H1 (cell line): ENCODE measurements at regions not wholly inside any gene's neighbourhood (a gene's known extent, or its start where the extent isn't known, plus 50 kb on each side); places are given as distances from the start of the nearest gene placed in this dataset.

ENCODE experiments used
- CTCF ChIA-PET: fragments of 300-600 bp; sonication (Branson Sonifier 250); formaldehyde crosslinking; loops from one replicate; lab custom pipeline; 2021; ENCODE audit not compliant: partially characterized antibody; lab: Charles Lee
- POLR2A ChIA-PET: fragments of 300-600 bp; sonication (Branson Sonifier 250); formaldehyde crosslinking; loops from one replicate; lab custom pipeline; 2021; ENCODE audit warnings: inconsistent platforms; ENCODE audit not compliant: partially characterized antibody; lab: Charles Lee
- DNase-seq, 2 experiments: peaks; one replicate each; pipeline versions ENCODE4 v3.0.0 to v3.0.0-alpha.2; 2010 to 2022; ENCODE audit warnings: low spot score in 2 of 2, low read depth in 1 of 2, mixed read lengths in 1 of 2
- FAIRE-seq: peaks from 2 replicates; lab custom pipeline; 2011; peaks lifted over from hg19 to GRCh38; lab: Jason Lieb, UNC
- H2AFZ ChIP-seq: 2 replicates; pipeline ENCODE4 v1.8.1; 2012; ENCODE audit warnings: low read length, inconsistent platforms
- H2AK5ac ChIP-seq: 2 replicates; pipeline ENCODE4 v1.6.1; 2013; ENCODE audit warnings: low read depth, low read length
- H2BK120ac ChIP-seq: replicated peaks from 2 replicates; pipeline ENCODE3; 2013; ENCODE audit warnings: low read depth, low read length, inconsistent platforms
- H2BK12ac ChIP-seq: 2 replicates; pipeline ENCODE4 v1.6.1; 2013; ENCODE audit warnings: low read depth, low read length
- H2BK15ac ChIP-seq: 2 replicates; pipeline ENCODE4 v1.6.1; 2013; ENCODE audit warnings: low read length
- H2BK20ac ChIP-seq: 2 replicates; pipeline ENCODE4 v1.6.1; 2013; ENCODE audit warnings: low read length
- H2BK5ac ChIP-seq: 2 replicates; pipeline ENCODE4 v1.6.1; 2013; ENCODE audit warnings: low read depth, low read length
- H3K14ac ChIP-seq: 2 replicates; pipeline ENCODE4 v1.6.1; 2013; ENCODE audit warnings: inconsistent platforms; ENCODE audit not compliant: insufficient read length
- H3K18ac ChIP-seq: 2 replicates; pipeline ENCODE4 v1.6.1; 2013; ENCODE audit warnings: low read length; ENCODE audit errors: extremely low read depth
- H3K23ac ChIP-seq: 2 replicates; pipeline ENCODE4 v1.6.1; 2013; ENCODE audit warnings: inconsistent platforms; ENCODE audit not compliant: insufficient read length
- H3K23me2 ChIP-seq: 2 replicates; pipeline ENCODE4 v1.6.1; 2013; ENCODE audit warnings: low read depth, low read length
- H3K27ac ChIP-seq: 2 replicates; pipeline ENCODE4 v1.6.1; 2011; ENCODE audit warnings: low read depth, low read length, inconsistent platforms
- H3K27me3 ChIP-seq, 4 experiments: replicated peaks in 1 of 4; 1 replicate in 1 of 4; 2 replicates in 3 of 4; pipeline versions ENCODE4 v1.6.1 to v1.8.1; 2011 to 2013; ENCODE audit warnings: low read length in 3 of 4, mild to moderate bottlenecking in 3 of 4, inconsistent platforms in 2 of 4, mixed read lengths in 2 of 4, moderate library complexity in 1 of 4; ENCODE audit not compliant: control insufficient read depth in 3 of 4, insufficient read depth in 3 of 4; ENCODE audit errors: extremely low read depth in 1 of 4
- H3K36me3 ChIP-seq, 4 experiments: 2 replicates each; pipeline versions ENCODE4 v1.6.1 to v1.8.1; 2011 to 2013; ENCODE audit warnings: mild to moderate bottlenecking in 4 of 4, low read length in 3 of 4, moderate library complexity in 2 of 4, control low read depth in 1 of 4, inconsistent platforms in 1 of 4; ENCODE audit not compliant: insufficient read depth in 4 of 4, control insufficient read depth in 2 of 4
- H3K4ac ChIP-seq: replicated peaks from 2 replicates; pipeline ENCODE3; 2013; ENCODE audit warnings: low read length, low read depth, mixed read lengths, inconsistent platforms; ENCODE audit not compliant: insufficient read length
- H3K4me1 ChIP-seq, 4 experiments: replicated peaks in 1 of 4; 1 replicate in 1 of 4; 2 replicates in 3 of 4; pipeline versions ENCODE4 v1.6.1 to v1.8.1; 2011 to 2013; ENCODE audit warnings: low read length in 3 of 4, inconsistent platforms in 2 of 4, mixed read lengths in 1 of 4; ENCODE audit not compliant: insufficient read depth in 4 of 4, control insufficient read depth in 3 of 4
- H3K4me2 ChIP-seq, 2 experiments: 2 replicates each; pipeline versions ENCODE4 v1.6.1 to v1.8.1; 2011 to 2013; ENCODE audit warnings: low read depth in 2 of 2, low read length in 2 of 2, control low read depth in 1 of 2, inconsistent platforms in 1 of 2, mild to moderate bottlenecking in 1 of 2; ENCODE audit not compliant: insufficient read depth in 1 of 2
- H3K4me3 ChIP-seq, 4 experiments: fragments of 200-600, 300-600 bp in 1 of 4; sonication (generic), shearing (Covaris generic), sonication (Bioruptor Twin) in 1 of 4; 2 replicates each; pipeline versions ENCODE4 v1.5.1 to v1.8.1; 2011 to 2016; ENCODE audit warnings: low read length in 4 of 4, low read depth in 3 of 4, control low read depth in 2 of 4, inconsistent platforms in 2 of 4, mild to moderate bottlenecking in 2 of 4, mixed read lengths in 1 of 4, moderate library complexity in 1 of 4; ENCODE audit not compliant: insufficient read depth in 2 of 4; ENCODE audit errors: extremely low read depth in 1 of 4
- H3K56ac ChIP-seq: replicated peaks from 2 replicates; pipeline ENCODE3; 2013; ENCODE audit warnings: low read depth, mild to moderate bottlenecking, mixed read lengths, low read length, inconsistent platforms; ENCODE audit not compliant: insufficient read length
- H3K79me1 ChIP-seq: 2 replicates; pipeline ENCODE4 v1.6.1; 2013; ENCODE audit warnings: low read depth, low read length, control low read depth
- H3K79me2 ChIP-seq, 2 experiments: 2 replicates each; pipeline versions ENCODE4 v1.6.1 to v1.8.1; 2012 to 2013; ENCODE audit warnings: low read length in 2 of 2, mild to moderate bottlenecking in 2 of 2, inconsistent platforms in 1 of 2; ENCODE audit not compliant: insufficient read depth in 2 of 2, control insufficient read depth in 1 of 2
- H3K9ac ChIP-seq, 4 experiments: replicated peaks in 1 of 4; 1 replicate in 1 of 4; 2 replicates in 3 of 4; pipeline versions ENCODE4 v1.6.1 to v1.8.1; 2011 to 2013; ENCODE audit warnings: low read depth in 3 of 4, low read length in 3 of 4, control low read depth in 2 of 4, mild to moderate bottlenecking in 2 of 4, moderate library complexity in 2 of 4, inconsistent platforms in 1 of 4; ENCODE audit errors: extremely low read depth in 1 of 4
- H3K9me3 ChIP-seq, 2 experiments: 2 replicates each; pipeline versions ENCODE4 v1.6.1 to v1.8.1; 2012 to 2013; ENCODE audit warnings: mild to moderate bottlenecking in 2 of 2, moderate library complexity in 2 of 2, control low read depth in 1 of 2, inconsistent platforms in 1 of 2, low read depth in 1 of 2, low read length in 1 of 2, mixed read lengths in 1 of 2; ENCODE audit not compliant: insufficient read depth in 2 of 2
- H4K20me1 ChIP-seq, 2 experiments: replicated peaks in 1 of 2; 2 replicates each; pipeline versions ENCODE3 to v1.8.1; 2011 to 2013; ENCODE audit warnings: inconsistent platforms in 2 of 2, low read length in 2 of 2, mild to moderate bottlenecking in 1 of 2; ENCODE audit not compliant: insufficient read depth in 2 of 2, control insufficient read depth in 1 of 2
- H4K5ac ChIP-seq: 2 replicates; pipeline ENCODE4 v1.6.1; 2013; ENCODE audit warnings: low read length, low read depth, mixed read lengths, inconsistent platforms; ENCODE audit not compliant: insufficient read length
- H4K8ac ChIP-seq: 2 replicates; pipeline ENCODE4 v1.8.0; 2013; ENCODE audit warnings: mild to moderate bottlenecking, moderate library complexity, low read length, inconsistent platforms; ENCODE audit not compliant: insufficient read depth; ENCODE audit errors: extremely low read depth
- H4K91ac ChIP-seq: replicated peaks from 2 replicates; pipeline ENCODE3; 2013; ENCODE audit warnings: low read length, mixed read lengths, inconsistent platforms; ENCODE audit not compliant: insufficient read length
- CHD1 ChIP-seq: IDR thresholded peaks from 2 replicates; pipeline ENCODE4 v1.6.1; 2012; ENCODE audit warnings: low read depth, low read length, improper control_type of control experiment
- GABPA ChIP-seq: IDR thresholded peaks from 2 replicates; pipeline ENCODE4 v1.6.1; 2011; ENCODE audit warnings: mild to moderate bottlenecking, low read length, moderate library complexity, borderline replicate concordance; ENCODE audit not compliant: insufficient read depth
- RXRA ChIP-seq: IDR thresholded peaks from 2 replicates; pipeline ENCODE4 v1.6.1; 2011; ENCODE audit warnings: low read depth, mild to moderate bottlenecking, low read length, moderate library complexity; ENCODE audit not compliant: insufficient read depth
- TBP ChIP-seq: IDR thresholded peaks from 2 replicates; pipeline ENCODE4 v1.6.1; 2011; ENCODE audit warnings: low read depth, low read length, improper control_type of control experiment
- TEAD4 ChIP-seq: IDR thresholded peaks from 2 replicates; pipeline ENCODE4 v1.6.1; 2012; ENCODE audit warnings: low read depth, low read length, inconsistent platforms, mixed read lengths
- WGBS, 2 experiments: shearing (Covaris generic) in 1 of 2; methylation state at CpG; one replicate each; pipeline versions ENCODE4 v1.1.6 to v1.1.7; 2013 to 2015; ENCODE audit warnings: low lambda C conversion rate in 2 of 2, mixed read lengths in 2 of 2, inconsistent platforms in 1 of 2, low coverage in 1 of 2, missing lambda C conversion rate in 1 of 2; ENCODE audit not compliant: insufficient replicate concordance in 2 of 2, insufficient coverage in 1 of 2, insufficient read length in 1 of 2; ENCODE audit errors: extremely low coverage in 1 of 2, missing lambda C conversion rate in 1 of 2; 5-methylcytosine and 5-hydroxymethylcytosine counted together

DNA sequence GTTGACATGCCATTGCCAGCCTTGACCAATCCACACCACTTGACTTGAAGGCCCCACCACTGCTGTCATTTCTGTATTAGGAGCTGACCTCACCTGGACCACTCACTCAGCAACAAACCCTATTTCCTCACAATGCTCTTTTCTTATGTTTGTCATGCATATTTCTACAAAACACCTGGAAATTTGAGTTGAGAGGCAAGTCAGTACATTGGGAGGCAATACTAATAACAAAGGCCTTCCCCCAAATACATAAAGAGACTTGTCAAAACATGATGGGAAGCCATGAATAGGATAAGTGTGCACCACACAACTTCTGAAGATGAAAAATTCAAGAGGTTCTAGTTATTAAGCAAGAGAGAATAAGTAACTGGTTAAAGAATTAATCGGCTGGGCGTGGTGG, 77.9 kb upstream of the POU2AF2 start:
- H3K4me3 ChIP-seq = no peak overlapping the region; a peak in 1 of 8 replicates
- H3K23ac ChIP-seq = no peak overlapping the region
- no peaks in the 10 kb centered on the region for H4K20me1 ChIP-seq
- H3K14ac ChIP-seq = no peak overlapping the region
- DNase-seq (no peak), FAIRE-seq (no peak)
- H4K5ac ChIP-seq = no peak overlapping the region
- H4K8ac ChIP-seq = no peak overlapping the region
- H3K9me3 ChIP-seq = no peaks in the 10 kb centered on the region
- H3K18ac ChIP-seq = no peak overlapping the region
- no peak overlapping the region for H2AK5ac ChIP-seq
- no peak overlapping the region for H3K4ac ChIP-seq
- H3K27me3 ChIP-seq = no peaks in the 10 kb centered on the region
- H3K79me1 ChIP-seq = no peaks in the 10 kb centered on the region
- H3K4me2 ChIP-seq = no peak overlapping the region
- H2BK5ac ChIP-seq = no peak overlapping the region
- ChIA-PET CTCF (interaction anchor here (0.6 kb wide), 1 partner anchor 25 kb away, joined by 3 read pairs; no protein-coding TSS in a partner anchor), POLR2A (no interaction called here)
- H2AFZ ChIP-seq = no peak overlapping the region
- TF ChIP-seq TEAD4 = no peak
- no peak for TF ChIP-seq CHD1
- TF ChIP-seq GABPA = no peak
- no peak for TF ChIP-seq RXRA
- no peak for TF ChIP-seq TBP
- H2BK12ac ChIP-seq = no peak overlapping the region
- no peak overlapping the region for H3K56ac ChIP-seq
- no peak overlapping the region for H3K9ac ChIP-seq
- H2BK15ac ChIP-seq = no peak overlapping the region
- H4K91ac ChIP-seq = no peak overlapping the region
- H3K23me2 ChIP-seq = no peaks in the 10 kb centered on the region
- no peak overlapping the region for H3K27ac ChIP-seq
- H2BK20ac ChIP-seq = no peak overlapping the region
- no peaks in the 10 kb centered on the region for H3K79me2 ChIP-seq
- no peak overlapping the region for H2BK120ac ChIP-seq
- 92% methylated on average over 2 of the region's 2 CpGs; no CpG with 5 or more reads in 1 of the 2 experiments for WGBS, 2 experiments
- H3K4me1 ChIP-seq = no peaks in the 10 kb centered on the region
- no peaks in the 10 kb centered on the region for H3K36me3 ChIP-seq
